ENCODE measurements at regions not wholly inside any gene's neighbourhood (a gene's known extent, or its start where the extent isn't known, plus 50 kb on each side); places are given as distances from the start of the nearest gene placed in this dataset.

- TF ChIP-seq EZH2 (IDR thresholded peaks at IDR 0.05; ENCODE audit: borderline replicate concordance, low read depth, low read length, poor library complexity, severe bottlenecking) (no peak), CTCF (conservative IDR thresholded peaks at IDR 0.05; ENCODE audit: low read depth, low read length) (no peak)
- Histone ChIP-seq H3K4me1 (ENCODE audit: insufficient read depth, low read length, poor library complexity, severe bottlenecking) (peaks cover 26% of the 10 kb centered on the region), H3K27me3 (replicated peaks; ENCODE audit: insufficient read depth, low read depth, low read length, poor library complexity) (no peaks in the 10 kb centered on the region), H3K4me3 (ENCODE audit: low read depth, low read length, poor library complexity, severe bottlenecking) (no peak overlapping the region), H3K9me3 (ENCODE audit: low read depth, low read length, poor library complexity, severe bottlenecking) (no peaks in the 10 kb centered on the region), H3K36me3 (ENCODE audit: insufficient read depth, low read length, poor library complexity, severe bottlenecking) (no peaks in the 10 kb centered on the region), H3K27ac (ENCODE audit: low read depth, low read length, poor library complexity, severe bottlenecking) (no peak overlapping the region)
- ChIA-PET POLR2A (ENCODE audit: low non-redundant PET) (no interaction called here), CTCF (no interaction called here)
- DNase-seq (ENCODE audit: low spot score): no peak
- intact Hi-C loops (cut with micrococcal nuclease; ENCODE audit: unreplicated experiment): no loop called here
- no TSS peak for BruUV-seq (replicated peaks)
Measured at GRCh38 chr9:95775191-95775590, 100.3 kb upstream of the ERCC6L2 start.

- intact Hi-C loops (cut with micrococcal nuclease; ENCODE audit: unreplicated experiment): no loop called here
- H3K36me3 ChIP-seq (ENCODE audit: insufficient read depth, low read length, poor library complexity, severe bottlenecking): no peaks in the 10 kb centered on the region
- ChIA-PET POLR2A (ENCODE audit: low non-redundant PET) (no interaction called here), CTCF (no interaction called here)
- TF ChIP-seq CTCF (conservative IDR thresholded peaks at IDR 0.05; ENCODE audit: low read depth, low read length) (no peak), EZH2 (IDR thresholded peaks at IDR 0.05; ENCODE audit: borderline replicate concordance, low read depth, low read length, poor library complexity, severe bottlenecking) (no peak)
- no peak overlapping the region for H3K4me3 ChIP-seq (ENCODE audit: low read depth, low read length, poor library complexity, severe bottlenecking)
- DNase-seq (ENCODE audit: low spot score): no peak
- H3K4me1 ChIP-seq (ENCODE audit: insufficient read depth, low read length, poor library complexity, severe bottlenecking): peaks cover 26% of the 10 kb centered on the region
- no peak overlapping the region for H3K27ac ChIP-seq (ENCODE audit: low read depth, low read length, poor library complexity, severe bottlenecking)
- no peaks in the 10 kb centered on the region for H3K27me3 ChIP-seq (replicated peaks; ENCODE audit: insufficient read depth, low read depth, low read length, poor library complexity)
- H3K9me3 ChIP-seq (ENCODE audit: low read depth, low read length, poor library complexity, severe bottlenecking): no peaks in the 10 kb centered on the region
- BruUV-seq (replicated peaks): no TSS peak
Measured at GRCh38 chr9:95773053-95773418, 102.5 kb upstream of the ERCC6L2 start.

GRCh38 chr9:95772320-95773052, 103.0 kb upstream of the ERCC6L2 start:
- no TSS peak for BruUV-seq (replicated peaks)
- TF ChIP-seq CTCF (conservative IDR thresholded peaks at IDR 0.05; ENCODE audit: low read depth, low read length) (no peak), EZH2 (IDR thresholded peaks at IDR 0.05; ENCODE audit: borderline replicate concordance, low read depth, low read length, poor library complexity, severe bottlenecking) (no peak)
- Histone ChIP-seq H3K27ac (ENCODE audit: low read depth, low read length, poor library complexity, severe bottlenecking) (no peak overlapping the region), H3K4me1 (ENCODE audit: insufficient read depth, low read length, poor library complexity, severe bottlenecking) (peaks cover 26% of the 10 kb centered on the region), H3K36me3 (ENCODE audit: insufficient read depth, low read length, poor library complexity, severe bottlenecking) (no peaks in the 10 kb centered on the region), H3K4me3 (ENCODE audit: low read depth, low read length, poor library complexity, severe bottlenecking) (no peak overlapping the region), H3K9me3 (ENCODE audit: low read depth, low read length, poor library complexity, severe bottlenecking) (no peaks in the 10 kb centered on the region), H3K27me3 (replicated peaks; ENCODE audit: insufficient read depth, low read depth, low read length, poor library complexity) (no peaks in the 10 kb centered on the region)
- intact Hi-C loops (cut with micrococcal nuclease; ENCODE audit: unreplicated experiment): no loop called here
- ChIA-PET CTCF (no interaction called here), POLR2A (ENCODE audit: low non-redundant PET) (no interaction called here)
- peak; percentile 41 for DNase-seq (ENCODE audit: low spot score)

All from A673 (cell line).